ENCODE measurements at regions not wholly inside any gene's neighbourhood (a gene's known extent, or its start where the extent isn't known, plus 50 kb on each side); places are given as distances from the start of the nearest gene placed in this dataset.

DNA sequence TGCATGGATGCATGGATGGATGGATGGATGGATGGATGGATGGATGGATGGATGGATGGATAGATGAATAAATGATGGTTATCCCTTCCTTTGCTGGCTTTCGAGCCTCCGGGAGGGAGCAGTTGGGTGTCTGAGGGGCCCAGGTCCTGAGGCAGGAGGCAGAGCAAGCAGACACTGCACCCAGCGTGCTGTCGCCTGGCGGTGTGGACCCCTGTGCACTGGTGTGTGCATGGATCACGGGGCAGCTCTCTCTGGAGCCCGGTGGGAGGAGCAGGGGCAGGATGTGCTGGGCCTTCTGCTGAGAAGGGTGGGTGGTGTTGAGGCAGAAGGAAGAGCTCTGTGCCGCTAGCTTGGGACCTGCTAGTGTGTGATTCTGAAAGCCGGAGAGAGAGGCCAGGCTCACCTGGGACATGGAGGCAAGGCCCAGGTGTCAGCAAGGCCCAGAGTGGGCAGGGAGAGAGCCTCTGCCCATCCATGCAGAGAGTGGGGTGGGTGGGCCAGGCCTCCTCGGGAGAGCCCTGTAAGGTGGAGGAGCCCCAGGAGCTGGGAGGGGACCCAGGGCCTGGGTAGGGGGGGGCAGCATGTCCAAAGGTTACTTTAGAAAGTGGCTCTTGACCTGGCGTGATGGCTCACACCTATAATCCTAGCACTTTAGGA lies 254.4 kb downstream of the BRD1 start:
- TF ChIP-seq, protein P1, sequence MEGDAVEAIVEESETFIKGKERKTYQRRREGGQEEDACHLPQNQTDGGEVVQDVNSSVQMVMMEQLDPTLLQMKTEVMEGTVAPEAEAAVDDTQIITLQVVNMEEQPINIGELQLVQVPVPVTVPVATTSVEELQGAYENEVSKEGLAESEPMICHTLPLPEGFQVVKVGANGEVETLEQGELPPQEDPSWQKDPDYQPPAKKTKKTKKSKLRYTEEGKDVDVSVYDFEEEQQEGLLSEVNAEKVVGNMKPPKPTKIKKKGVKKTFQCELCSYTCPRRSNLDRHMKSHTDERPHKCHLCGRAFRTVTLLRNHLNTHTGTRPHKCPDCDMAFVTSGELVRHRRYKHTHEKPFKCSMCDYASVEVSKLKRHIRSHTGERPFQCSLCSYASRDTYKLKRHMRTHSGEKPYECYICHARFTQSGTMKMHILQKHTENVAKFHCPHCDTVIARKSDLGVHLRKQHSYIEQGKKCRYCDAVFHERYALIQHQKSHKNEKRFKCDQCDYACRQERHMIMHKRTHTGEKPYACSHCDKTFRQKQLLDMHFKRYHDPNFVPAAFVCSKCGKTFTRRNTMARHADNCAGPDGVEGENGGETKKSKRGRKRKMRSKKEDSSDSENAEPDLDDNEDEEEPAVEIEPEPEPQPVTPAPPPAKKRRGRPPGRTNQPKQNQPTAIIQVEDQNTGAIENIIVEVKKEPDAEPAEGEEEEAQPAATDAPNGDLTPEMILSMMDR (conservative IDR thresholded peaks at IDR 0.05; ENCODE audit: low read depth, low read length): no peak
- TF ChIP-seq EZH2phosphoT487 (IDR thresholded peaks at IDR 0.05; ENCODE audit: borderline replicate concordance, low read length) (no peak), EZH2 (IDR thresholded peaks at IDR 0.05; ENCODE audit: low read length, unreplicated experiment) (no peak)

Data from PC-3 (cell line).